Heart left ventricle (tissue), 16 donors: ENCODE measurements at regions not wholly inside any gene's neighbourhood (a gene's known extent, or its start where the extent isn't known, plus 50 kb on each side); places are given as distances from the start of the nearest gene placed in this dataset.

ENCODE experiments used
- ATAC-seq, 4 donors: fragments of 200-7000 bp; cut with Tn5 transposase; one replicate each; pipeline ENCODE4 v1.9.1; 2020 to 2022; ENCODE audit warnings: moderate library complexity in 4 of 4, mild to moderate bottlenecking in 3 of 4, moderate number of reproducible peaks in 1 of 4
- DNase-seq, 5 donors: peaks; one replicate each; pipeline ENCODE4 v3.0.0-alpha.2; 2020
- H3K27ac ChIP-seq, 12 donors: fragments of 200-600 bp; sonication (generic) in 4 of 12; one replicate each; pipeline versions ENCODE4 v1.5.0 to v1.8.0; 2016 to 2022; ENCODE audit warnings: mild to moderate bottlenecking in 2 of 12
- H3K27me3 ChIP-seq, 9 donors: fragments of 200-600 bp; sonication (generic) in 2 of 9; one replicate each; pipeline versions ENCODE4 v1.5.1 to v1.8.0; 2016 to 2022; ENCODE audit warnings: mild to moderate bottlenecking in 3 of 9
- H3K36me3 ChIP-seq, 9 donors: fragments of 200-600 bp; sonication (generic) in 2 of 9; one replicate each; pipeline versions ENCODE4 v1.5.0 to v1.8.0; 2018 to 2022; ENCODE audit warnings: mild to moderate bottlenecking in 2 of 9
- H3K4me1 ChIP-seq, 12 donors: fragments of 200-600 bp; sonication (generic) in 4 of 12; one replicate each; pipeline versions ENCODE4 v1.5.0 to v1.8.0; 2016 to 2022; ENCODE audit warnings: mild to moderate bottlenecking in 3 of 12
- H3K4me3 ChIP-seq, 12 donors: fragments of 200-600 bp; sonication (generic) in 4 of 12; one replicate each; pipeline versions ENCODE4 v1.5.0 to v1.8.0; 2017 to 2022; ENCODE audit warnings: mild to moderate bottlenecking in 9 of 12, moderate library complexity in 4 of 12
- H3K9me3 ChIP-seq, 12 donors: fragments of 200-600 bp; sonication (generic) in 4 of 12; one replicate each; pipeline versions ENCODE4 v1.5.0 to v1.8.0; 2016 to 2022; ENCODE audit warnings: mild to moderate bottlenecking in 1 of 12
- POLR2A ChIP-seq, 2 donors: fragments of 450-650 bp; IDR thresholded peaks; one replicate each; pipeline ENCODE4 v1.6.1; 2017; ENCODE audit warnings: antibody characterized with exemption in 2 of 2, mild to moderate bottlenecking in 2 of 2, moderate library complexity in 2 of 2
- WGBS, 4 donors: extraction: QIAGEN DNeasy Blood & Tissue Kit in 2 of 4; methylation state at CpG; one replicate each; pipeline versions ENCODE4 v1.1.5 to v1.1.7; 2013 to 2018; 5-methylcytosine and 5-hydroxymethylcytosine counted together
- intact Hi-C, 10 donors: fragments of 100-400 bp; cut with DNase I; formaldehyde crosslinking; loops; one replicate each; pipeline versions ENCODE4 v1.11.1 to v1.14.2; 2022
- TF ChIP-seq, protein P1 (sequence below), 12 donors: fragments of 200-600 bp; sonication (generic) in 4 of 12; IDR thresholded peaks; one replicate each; pipeline versions ENCODE4 v1.5.0 to v1.8.0; 2018 to 2022; ENCODE audit warnings: antibody characterized with exemption in 12 of 12, mild to moderate bottlenecking in 5 of 12
- donor health status: ischemic (EF 13 %, LVEDD 7.1; RV severe dilation, severe dysfunction).
- donor health status: healthy with polysubstance abuse.
- donor health status: DM: no; HTN: yes; CAD: no.
- donor health status: DM: no; HTN: no; CAD: no.
- donor health status: ischemic (EF 25% LVEDD 6.9; RV normal size, moderate dysfunction).
- donor health status: ischemic (EF 25% LVEDD 5.7; RV mildly dilated, moderate dysfunction).
- donor health status: healthy.
- donor health status: DM: yes; HTN: yes; CAD: no.
- donor health status: ischemic (EF 35%, LVEDD 5.7; RV mildly dilated, moderate dysfunction).
- donor health status: nonischemic (EF 11% LVEDD 7.7; RV severe dilation, severe dysfunction).
- donor health status: DM: yes; HTN: yes; CAD: no.
- donor health status: PGD.
- donor health status: ischemic (EF 29% LVEDD 5.4; RV normal size, mild dysfunction).
- donor health status: nonischemic (EF 23%, LVEDD 6.1; RV moderate dilation, normal function).

- Histone ChIP-seq H3K27ac (peak overlapping the region; percentile 62 to 96 (median 86)), H3K4me3 (peak overlapping the region in 2 of 12 donors; percentile 7 to 15), H3K27me3 (peaks cover 0 to 6% (median 0%) of the 10 kb centered on the region in 9 donors), H3K9me3 (no peaks in the 10 kb centered on the region), H3K36me3 (no peaks in the 10 kb centered on the region), H3K4me1 (peaks cover 0 to 36% (median 25%) of the 10 kb centered on the region in 12 donors)
- peak; percentile 80 to 89 (median 86) for ATAC-seq
- 34 to 51% (median 38%) methylated on average over 22 of the region's 22 CpGs for WGBS, 4 donors
- peak in 4 of 5 donors; percentile 55 to 73 (median 65) for DNase-seq
- TF ChIP-seq, protein P1, sequence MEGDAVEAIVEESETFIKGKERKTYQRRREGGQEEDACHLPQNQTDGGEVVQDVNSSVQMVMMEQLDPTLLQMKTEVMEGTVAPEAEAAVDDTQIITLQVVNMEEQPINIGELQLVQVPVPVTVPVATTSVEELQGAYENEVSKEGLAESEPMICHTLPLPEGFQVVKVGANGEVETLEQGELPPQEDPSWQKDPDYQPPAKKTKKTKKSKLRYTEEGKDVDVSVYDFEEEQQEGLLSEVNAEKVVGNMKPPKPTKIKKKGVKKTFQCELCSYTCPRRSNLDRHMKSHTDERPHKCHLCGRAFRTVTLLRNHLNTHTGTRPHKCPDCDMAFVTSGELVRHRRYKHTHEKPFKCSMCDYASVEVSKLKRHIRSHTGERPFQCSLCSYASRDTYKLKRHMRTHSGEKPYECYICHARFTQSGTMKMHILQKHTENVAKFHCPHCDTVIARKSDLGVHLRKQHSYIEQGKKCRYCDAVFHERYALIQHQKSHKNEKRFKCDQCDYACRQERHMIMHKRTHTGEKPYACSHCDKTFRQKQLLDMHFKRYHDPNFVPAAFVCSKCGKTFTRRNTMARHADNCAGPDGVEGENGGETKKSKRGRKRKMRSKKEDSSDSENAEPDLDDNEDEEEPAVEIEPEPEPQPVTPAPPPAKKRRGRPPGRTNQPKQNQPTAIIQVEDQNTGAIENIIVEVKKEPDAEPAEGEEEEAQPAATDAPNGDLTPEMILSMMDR (IDR thresholded peaks at IDR 0.05), result no peak
- peak in 1 of 2 donors; percentile 51 for TF ChIP-seq POLR2A (IDR thresholded peaks at IDR 0.05)
- intact Hi-C loops, result loop anchor here in 3 of 10 donors (2.0 to 10.0 kb wide), 4 partner anchors 23 to 87 kb away; no protein-coding TSS in a partner anchor
Measured at GRCh38 chr6:41451515-41452163, 94.5 kb upstream of the FOXP4 start.

- DNase-seq (no peak), ATAC-seq (no peak)
- peaks cover 0 to 36% (median 25%) of the 10 kb centered on the region in 12 donors for H3K4me1 ChIP-seq
- no peak for TF ChIP-seq POLR2A (IDR thresholded peaks at IDR 0.05)
- no peaks in the 10 kb centered on the region for H3K36me3 ChIP-seq
- intact Hi-C loops, result loop anchor here in 3 of 10 donors (5.0 to 10.0 kb wide), 3 partner anchors 78 to 88 kb away; no protein-coding TSS in a partner anchor
- peaks cover 0 to 6% (median 0%) of the 10 kb centered on the region in 9 donors for H3K27me3 ChIP-seq
- no peak overlapping the region for H3K4me3 ChIP-seq
- peak overlapping the region in 2 of 12 donors; percentile 87 to 88 for H3K27ac ChIP-seq
- WGBS, 4 donors, result 85 to 86% (median 85%) methylated on average over 4 of the region's 4 CpGs
- no peaks in the 10 kb centered on the region for H3K9me3 ChIP-seq
Measured at GRCh38 chr6:41452763-41453162, 93.4 kb upstream of the FOXP4 start.

GRCh38 chr6:41453244-41453643 lies 92.9 kb upstream of the FOXP4 start:
- Histone ChIP-seq H3K9me3 (no peaks in the 10 kb centered on the region), H3K36me3 (no peaks in the 10 kb centered on the region), H3K27ac (peak overlapping the region in 1 of 12 donors; percentile 21), H3K4me3 (no peak overlapping the region), H3K4me1 (peaks cover 0 to 36% (median 25%) of the 10 kb centered on the region in 12 donors), H3K27me3 (peaks cover 0 to 6% (median 0%) of the 10 kb centered on the region in 9 donors)
- intact Hi-C loops, result loop anchor here in 3 of 10 donors (5.0 to 10.0 kb wide), 3 partner anchors 78 to 88 kb away; no protein-coding TSS in a partner anchor
- ATAC-seq (no peak), DNase-seq (no peak)
- 70 to 79% (median 75%) methylated on average over 11 to 13 of the region's 13 CpGs for WGBS, 4 donors
- TF ChIP-seq, protein P1 (IDR thresholded peaks at IDR 0.05), result no peak
- TF ChIP-seq POLR2A (IDR thresholded peaks at IDR 0.05), result no peak

GRCh38 chr6:41454189-41454789 lies 91.9 kb upstream of the FOXP4 start:
- 88 to 94% (median 92%) methylated on average over 9 of the region's 9 CpGs for WGBS, 4 donors
- no peak overlapping the region for H3K27ac ChIP-seq
- H3K36me3 ChIP-seq, result no peaks in the 10 kb centered on the region

More at GRCh38 chr6:41454189-41454789, 91.9 kb upstream of the FOXP4 start:
- no peak for ATAC-seq
- Histone ChIP-seq H3K9me3 (no peaks in the 10 kb centered on the region), H3K4me3 (no peak overlapping the region), H3K4me1 (peaks cover 0 to 36% (median 25%) of the 10 kb centered on the region in 12 donors), H3K27me3 (peaks cover 0 to 6% (median 0%) of the 10 kb centered on the region in 9 donors)
- intact Hi-C loops, result loop anchor here in 3 of 10 donors (5.0 to 10.0 kb wide), 3 partner anchors 79 to 89 kb away; no protein-coding TSS in a partner anchor
- DNase-seq, result no peak
- TF ChIP-seq POLR2A (IDR thresholded peaks at IDR 0.05), result no peak
- TF ChIP-seq, protein P1 (IDR thresholded peaks at IDR 0.05), result no peak
